ENCODE measurements at regions not wholly inside any gene's neighbourhood (a gene's known extent, or its start where the extent isn't known, plus 50 kb on each side); places are given as distances from the start of the nearest gene placed in this dataset.

GRCh38 chr10:111335826-111336225 is 259.0 kb downstream of the ADRA2A start:
- Histone ChIP-seq H3K27me3 (no peaks in the 10 kb centered on the region), H3K4me3 (no peak overlapping the region)
- WGBS, 2 donors, result 79 to 84% methylated on average over 2 of the region's 2 CpGs

GRCh38 chr10:111338035-111338434 is 261.2 kb downstream of the ADRA2A start:
- no peaks in the 10 kb centered on the region for H3K27me3 ChIP-seq
- peaks cover 0 to 17% (median 8%) of the 10 kb centered on the region in 4 donors for H3K9me3 ChIP-seq
- WGBS, 2 donors, result 78 to 100% methylated on average over 1 of the region's 1 CpG
- ATAC-seq (ENCODE audit: low FRiP score in 2 of 2) (no peak), DNase-seq (no peak)
- H3K4me3 ChIP-seq, result no peak overlapping the region
- TF ChIP-seq POLR2A (IDR thresholded peaks at IDR 0.05), result no peak
- H3K4me1 ChIP-seq, result no peaks in the 10 kb centered on the region
- H3K27ac ChIP-seq, result no peak overlapping the region
- no peaks in the 10 kb centered on the region for H3K36me3 ChIP-seq

More at GRCh38 chr10:111335826-111336225, 259.0 kb downstream of the ADRA2A start:
- Histone ChIP-seq H3K36me3 (no peaks in the 10 kb centered on the region), H3K27ac (no peak overlapping the region), H3K4me1 (no peaks in the 10 kb centered on the region), H3K9me3 (peaks cover 0 to 8% (median 2%) of the 10 kb centered on the region in 4 donors)
- ATAC-seq (ENCODE audit: low FRiP score in 2 of 2) (no peak), DNase-seq (no peak)
- no peak for TF ChIP-seq CTCF (IDR thresholded peaks at IDR 0.05)
- no peak for TF ChIP-seq EP300 (IDR thresholded peaks at IDR 0.05)
- no peak for TF ChIP-seq POLR2A (IDR thresholded peaks at IDR 0.05)
- no peak for TF ChIP-seq POLR2AphosphoS5 (IDR thresholded peaks at IDR 0.05)

- WGBS, 2 donors, result 78 to 90% methylated on average over 5 of the region's 5 CpGs
- Histone ChIP-seq H3K4me3 (no peak overlapping the region), H3K4me1 (no peaks in the 10 kb centered on the region), H3K36me3 (no peaks in the 10 kb centered on the region), H3K27ac (no peak overlapping the region), H3K27me3 (no peaks in the 10 kb centered on the region), H3K9me3 (peaks cover 0 to 17% (median 8%) of the 10 kb centered on the region in 4 donors)
- DNase-seq (no peak), ATAC-seq (ENCODE audit: low FRiP score in 2 of 2) (no peak)
- TF ChIP-seq POLR2AphosphoS5 (IDR thresholded peaks at IDR 0.05), result no peak
Measured at GRCh38 chr10:111338805-111339204, 262.0 kb downstream of the ADRA2A start.

GRCh38 chr10:111344804-111345203 is 268.0 kb downstream of the ADRA2A start:
- no peak overlapping the region for H3K27ac ChIP-seq
- no peak overlapping the region for H3K4me3 ChIP-seq
- H3K4me1 ChIP-seq, result no peaks in the 10 kb centered on the region
- H3K9me3 ChIP-seq, result peaks cover 0 to 17% (median 8%) of the 10 kb centered on the region in 4 donors
- H3K27me3 ChIP-seq, result no peaks in the 10 kb centered on the region
- WGBS, 2 donors, result 36 to 54% methylated on average over 3 of the region's 3 CpGs
- H3K36me3 ChIP-seq, result no peaks in the 10 kb centered on the region
- DNase-seq (no peak), ATAC-seq (ENCODE audit: low FRiP score in 2 of 2) (no peak)
- TF ChIP-seq POLR2A (IDR thresholded peaks at IDR 0.05) (no peak), CTCF (IDR thresholded peaks at IDR 0.05) (no peak), EP300 (IDR thresholded peaks at IDR 0.05) (no peak), POLR2AphosphoS5 (IDR thresholded peaks at IDR 0.05) (no peak)

GRCh38 chr10:111347386-111348013 is 270.7 kb downstream of the ADRA2A start:
- peak in 1 of 2 donors; percentile 76 for DNase-seq
- ATAC-seq (ENCODE audit: low FRiP score in 2 of 2), result no peak
- no peak overlapping the region for H3K4me3 ChIP-seq
- TF ChIP-seq CTCF (IDR thresholded peaks at IDR 0.05) (no peak), POLR2AphosphoS5 (IDR thresholded peaks at IDR 0.05) (no peak)
- no peaks in the 10 kb centered on the region for H3K36me3 ChIP-seq
- H3K4me1 ChIP-seq, result no peaks in the 10 kb centered on the region
- no peaks in the 10 kb centered on the region for H3K9me3 ChIP-seq
- H3K27me3 ChIP-seq, result no peaks in the 10 kb centered on the region
- H3K27ac ChIP-seq, result no peak overlapping the region
- 62 to 67% methylated on average over 6 of the region's 6 CpGs for WGBS, 2 donors

- no peak for ATAC-seq (ENCODE audit: low FRiP score in 2 of 2)
- DNase-seq, result no peak
- H3K4me1 ChIP-seq, result no peaks in the 10 kb centered on the region
- no peak overlapping the region for H3K4me3 ChIP-seq
- no peak for TF ChIP-seq CTCF (IDR thresholded peaks at IDR 0.05)
- no peak for TF ChIP-seq EP300 (IDR thresholded peaks at IDR 0.05)
- TF ChIP-seq POLR2AphosphoS5 (IDR thresholded peaks at IDR 0.05), result no peak
- TF ChIP-seq POLR2A (IDR thresholded peaks at IDR 0.05), result no peak
- H3K9me3 ChIP-seq, result no peaks in the 10 kb centered on the region
- H3K36me3 ChIP-seq, result no peaks in the 10 kb centered on the region
- H3K27me3 ChIP-seq, result no peaks in the 10 kb centered on the region
- no peak overlapping the region for H3K27ac ChIP-seq
- 75 to 77% methylated on average over 4 of the region's 4 CpGs for WGBS, 2 donors
Measured at GRCh38 chr10:111348076-111348475, 271.2 kb downstream of the ADRA2A start.

Data from upper lobe of left lung (tissue), 6 donors.